Stomach smooth muscle (tissue), 2 donors: ENCODE measurements at regions not wholly inside any gene's neighbourhood (a gene's known extent, or its start where the extent isn't known, plus 50 kb on each side); places are given as distances from the start of the nearest gene placed in this dataset.

Experiments used
- H3K27ac ChIP-seq: one replicate; pipeline ENCODE4 v1.7.0; 2013; ENCODE audit warnings: mild to moderate bottlenecking, low read length, inconsistent platforms
- H3K27me3 ChIP-seq, 2 donors: one replicate each; pipeline ENCODE4 v1.7.0; 2013; ENCODE audit warnings: low read length in 2 of 2; ENCODE audit not compliant: insufficient read depth in 2 of 2, control insufficient read depth in 1 of 2
- H3K36me3 ChIP-seq, 2 donors: one replicate each; pipeline ENCODE4 v1.7.0; 2013; ENCODE audit warnings: low read length in 2 of 2; ENCODE audit not compliant: control insufficient read depth in 2 of 2, insufficient read depth in 2 of 2
- H3K4me1 ChIP-seq: one replicate; pipeline ENCODE4 v1.7.0; 2013; ENCODE audit warnings: low read length; ENCODE audit not compliant: control insufficient read depth, insufficient read depth
- H3K4me3 ChIP-seq, 2 donors: one replicate each; pipeline ENCODE4 v1.7.0; 2013; ENCODE audit warnings: low read length in 2 of 2
- H3K9ac ChIP-seq, 2 donors: one replicate each; pipeline ENCODE4 v1.7.0; 2013; ENCODE audit warnings: low read length in 2 of 2, mild to moderate bottlenecking in 1 of 2
- H3K9me3 ChIP-seq, 2 donors: one replicate each; pipeline ENCODE4 v1.7.0; 2013; ENCODE audit warnings: low read length in 2 of 2; ENCODE audit not compliant: control insufficient read depth in 2 of 2
- donor health status: healthy.
- donor health status: Pancreatic carcinoma.

DNA sequence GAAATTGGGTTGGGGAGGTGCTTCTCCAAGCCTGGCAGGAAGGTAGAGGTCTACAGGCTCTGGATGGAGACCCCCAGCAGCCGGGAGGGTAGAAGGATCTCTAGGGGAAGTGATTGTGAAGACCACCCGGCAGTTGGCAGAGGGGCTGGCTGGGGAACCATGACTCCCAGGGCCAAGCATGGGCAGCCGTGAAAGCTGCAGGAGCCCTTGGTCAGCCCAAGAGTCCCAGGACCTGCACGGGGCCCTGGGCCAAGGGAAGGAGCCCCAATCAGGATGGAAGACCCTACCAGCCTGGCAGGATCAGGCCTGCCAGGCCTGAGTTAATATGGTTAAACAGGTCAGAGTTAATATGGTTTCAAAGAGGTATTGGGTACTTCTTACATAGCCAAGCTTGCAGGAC lies 126.3 kb upstream of the NANOS1 start:
- Histone ChIP-seq H3K4me1 (no peaks in the 10 kb centered on the region), H3K27ac (no peak overlapping the region), H3K36me3 (no peaks in the 10 kb centered on the region), H3K9me3 (no peaks in the 10 kb centered on the region), H3K9ac (no peak overlapping the region), H3K27me3 (peaks cover 0 to 5% of the 10 kb centered on the region in 2 donors), H3K4me3 (no peak overlapping the region)

DNA sequence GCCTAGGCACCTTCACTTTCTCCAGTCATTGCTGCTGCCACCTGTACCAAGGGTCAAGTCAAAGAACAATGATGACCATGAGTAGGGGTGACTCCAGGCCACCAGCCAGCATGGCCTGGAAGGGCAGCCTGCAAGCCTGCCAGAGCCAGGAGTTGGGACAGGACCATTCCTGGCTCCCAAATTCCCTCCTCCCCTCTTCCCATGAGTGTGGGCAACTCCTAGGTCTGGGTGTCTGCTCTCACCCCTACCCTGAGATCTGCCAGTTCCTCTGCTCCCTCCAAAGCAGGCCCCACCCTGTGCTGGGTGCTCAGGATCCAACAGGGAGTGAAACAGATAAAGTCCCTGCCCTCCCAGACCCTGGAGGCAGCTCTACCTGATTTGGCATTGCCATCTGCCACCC lies 125.8 kb upstream of the NANOS1 start:
- H3K27ac ChIP-seq = no peak overlapping the region
- H3K4me1 ChIP-seq = no peaks in the 10 kb centered on the region
- H3K9ac ChIP-seq = no peak overlapping the region
- H3K4me3 ChIP-seq = no peak overlapping the region
- no peaks in the 10 kb centered on the region for H3K36me3 ChIP-seq
- H3K9me3 ChIP-seq = no peaks in the 10 kb centered on the region
- H3K27me3 ChIP-seq = peaks cover 0 to 5% of the 10 kb centered on the region in 2 donors

DNA sequence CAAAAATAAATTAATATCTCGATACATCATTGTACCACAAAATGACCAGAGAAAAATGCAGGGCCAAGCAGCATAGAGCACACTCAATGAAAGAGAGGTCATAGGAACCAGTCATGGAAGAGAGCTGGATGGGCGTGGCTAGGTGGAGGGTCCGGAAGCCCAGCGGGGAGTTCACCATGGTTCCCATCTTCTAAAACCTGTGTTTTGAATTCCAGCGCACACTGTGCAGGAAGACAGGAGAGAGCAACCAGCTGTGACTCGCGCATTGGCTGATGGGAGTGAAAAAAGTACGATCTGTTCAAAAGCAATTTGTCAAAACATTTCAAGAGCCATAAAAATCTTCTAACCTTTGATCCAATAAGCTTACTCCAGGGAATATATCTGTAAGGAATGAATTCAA lies 125.2 kb upstream of the NANOS1 start:
- H3K4me3 ChIP-seq = no peak overlapping the region
- H3K4me1 ChIP-seq = no peaks in the 10 kb centered on the region
- no peaks in the 10 kb centered on the region for H3K36me3 ChIP-seq
- no peak overlapping the region for H3K9ac ChIP-seq
- H3K9me3 ChIP-seq = no peaks in the 10 kb centered on the region
- H3K27ac ChIP-seq = no peak overlapping the region
- peaks cover 0 to 5% of the 10 kb centered on the region in 2 donors for H3K27me3 ChIP-seq

DNA sequence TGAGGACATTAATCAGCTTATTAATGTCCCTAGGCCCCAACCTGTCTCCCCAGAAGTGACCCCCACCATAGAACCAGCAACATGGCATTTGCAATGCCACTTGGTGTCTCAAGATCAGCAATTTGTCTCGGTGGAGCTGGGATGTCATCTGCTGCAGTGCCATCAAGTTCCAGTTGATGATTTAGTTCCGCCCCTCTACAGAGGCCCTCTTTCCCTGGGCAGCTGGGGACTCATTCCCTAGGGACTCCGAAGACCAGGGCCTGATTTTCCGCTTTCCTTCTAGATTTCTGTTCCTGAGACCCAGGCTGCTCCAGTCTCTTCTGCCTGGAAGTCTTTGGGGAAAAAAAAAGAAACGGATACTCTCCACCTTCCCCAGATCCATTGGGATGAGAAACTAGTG lies 122.5 kb upstream of the NANOS1 start:
- H3K27ac ChIP-seq = no peak overlapping the region
- H3K9ac ChIP-seq = no peak overlapping the region
- H3K4me1 ChIP-seq = no peaks in the 10 kb centered on the region
- H3K27me3 ChIP-seq = peaks cover 0 to 5% of the 10 kb centered on the region in 2 donors
- no peaks in the 10 kb centered on the region for H3K36me3 ChIP-seq
- no peak overlapping the region for H3K4me3 ChIP-seq
- H3K9me3 ChIP-seq = no peaks in the 10 kb centered on the region

DNA sequence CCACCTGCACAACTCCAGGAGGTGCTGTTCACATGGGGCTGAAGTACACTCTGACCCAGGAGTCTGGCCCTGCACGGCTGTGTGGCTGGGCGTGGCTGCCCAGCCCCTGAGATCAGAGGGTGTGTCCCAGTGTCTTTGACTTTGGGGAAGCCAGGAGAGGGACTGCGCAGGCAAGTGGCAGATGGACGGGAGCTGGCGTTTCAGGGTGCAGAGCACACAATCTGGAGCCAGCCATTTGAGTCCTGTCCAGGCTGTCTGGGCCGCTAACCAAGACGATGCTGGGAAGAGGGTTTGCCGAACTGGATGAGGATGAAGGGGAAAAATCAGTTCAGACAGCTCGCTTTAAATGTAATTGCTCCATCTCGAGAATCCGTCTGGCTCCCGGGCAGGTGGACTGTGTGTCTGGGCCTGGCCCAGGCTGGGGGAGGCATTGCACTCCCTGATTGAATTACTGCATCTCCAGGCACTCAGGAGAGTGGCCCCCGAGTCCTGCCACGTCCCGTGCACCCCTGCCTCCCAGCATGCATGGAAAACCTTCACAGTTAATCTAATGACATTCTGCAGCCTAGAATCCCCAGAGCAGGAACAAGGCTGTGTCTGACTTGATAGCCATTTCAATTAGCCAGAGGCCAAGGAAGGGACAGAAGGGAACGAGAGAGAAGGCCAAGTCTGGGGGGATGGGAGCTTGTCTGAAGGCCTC lies 120.8 kb upstream of the NANOS1 start:
- Histone ChIP-seq H3K9ac (no peak overlapping the region), H3K27me3 (peaks cover 0 to 2% of the 10 kb centered on the region in 2 donors), H3K27ac (no peak overlapping the region), H3K9me3 (no peaks in the 10 kb centered on the region), H3K4me3 (no peak overlapping the region), H3K4me1 (no peaks in the 10 kb centered on the region), H3K36me3 (no peaks in the 10 kb centered on the region)

DNA sequence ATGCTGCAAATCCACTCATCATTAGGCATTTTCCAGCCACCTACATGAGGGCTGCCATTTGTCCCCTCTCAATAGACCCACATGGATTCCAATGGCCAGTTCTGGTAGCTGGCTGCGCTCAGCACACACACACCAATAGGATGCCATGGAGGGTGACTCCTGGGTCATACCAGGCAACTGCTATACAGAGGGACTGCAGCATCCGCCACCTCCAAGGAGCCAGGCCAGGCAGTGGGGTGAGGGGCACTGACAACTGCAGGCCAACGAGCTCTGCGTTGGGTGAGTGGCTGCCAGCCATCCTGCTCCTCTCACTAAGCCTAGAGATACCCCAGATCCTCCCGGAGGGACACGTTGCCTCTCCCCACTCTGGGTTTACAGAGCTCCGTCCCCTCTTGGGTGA lies 118.8 kb upstream of the NANOS1 start:
- Histone ChIP-seq H3K27ac (no peak overlapping the region), H3K9me3 (no peaks in the 10 kb centered on the region), H3K27me3 (no peaks in the 10 kb centered on the region), H3K36me3 (no peaks in the 10 kb centered on the region), H3K4me1 (no peaks in the 10 kb centered on the region), H3K4me3 (no peak overlapping the region), H3K9ac (no peak overlapping the region)

DNA sequence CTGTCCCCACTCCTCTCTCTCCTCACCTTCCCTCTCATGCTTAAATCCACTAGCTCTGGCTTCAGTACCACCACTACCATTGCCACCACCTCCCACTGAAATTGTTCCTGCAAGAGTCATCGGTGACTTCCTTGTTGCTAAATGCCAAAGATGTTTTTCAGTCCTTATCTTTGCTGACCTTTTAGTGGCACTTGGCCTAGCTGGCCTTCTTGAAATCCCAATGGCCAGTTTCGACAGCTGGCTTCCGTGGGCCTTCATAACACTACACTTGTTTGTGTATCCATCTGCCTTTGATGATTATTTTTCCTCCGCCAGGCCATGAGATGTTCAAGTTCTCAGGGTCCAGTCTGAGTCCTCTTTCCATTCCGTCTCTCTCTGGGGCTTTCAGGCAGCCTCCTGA lies 118.2 kb upstream of the NANOS1 start:
- Histone ChIP-seq H3K36me3 (no peaks in the 10 kb centered on the region), H3K27ac (no peak overlapping the region), H3K27me3 (no peaks in the 10 kb centered on the region), H3K9me3 (no peaks in the 10 kb centered on the region), H3K9ac (no peak overlapping the region), H3K4me1 (no peaks in the 10 kb centered on the region), H3K4me3 (no peak overlapping the region)

DNA sequence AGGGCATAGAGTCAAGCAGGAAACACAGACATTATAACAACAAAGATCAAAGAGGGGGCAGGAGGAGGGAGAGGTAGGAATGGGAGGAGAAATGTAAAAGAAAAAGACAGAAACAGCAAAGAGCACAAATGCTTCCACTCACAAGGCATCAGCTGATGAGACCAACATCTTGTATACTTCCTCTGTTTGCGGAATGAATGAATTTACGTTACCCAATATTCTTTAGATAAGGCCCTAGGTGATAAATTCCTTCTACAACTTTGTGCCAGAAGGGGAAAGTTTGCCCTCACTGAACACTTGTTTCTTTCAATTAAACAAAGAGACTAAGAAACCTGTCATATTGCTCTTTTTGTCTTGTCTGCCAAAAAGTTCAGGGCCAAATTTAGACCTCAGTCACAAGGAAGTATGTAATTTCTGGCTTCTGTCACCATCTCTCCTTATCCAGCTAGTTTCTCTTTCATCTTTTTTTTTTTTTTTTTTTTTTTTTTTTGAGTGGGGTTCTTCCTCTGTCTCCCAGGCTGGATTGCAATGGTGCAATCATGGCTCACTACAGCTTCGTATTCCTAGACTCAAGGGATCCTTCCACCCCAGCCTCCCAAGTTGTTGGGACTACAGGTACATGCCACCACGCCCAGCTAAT lies 116.4 kb upstream of the NANOS1 start:
- Histone ChIP-seq H3K27ac (no peak overlapping the region), H3K9ac (no peak overlapping the region), H3K36me3 (no peaks in the 10 kb centered on the region), H3K4me1 (no peaks in the 10 kb centered on the region), H3K4me3 (no peak overlapping the region), H3K9me3 (no peaks in the 10 kb centered on the region), H3K27me3 (no peaks in the 10 kb centered on the region)

DNA sequence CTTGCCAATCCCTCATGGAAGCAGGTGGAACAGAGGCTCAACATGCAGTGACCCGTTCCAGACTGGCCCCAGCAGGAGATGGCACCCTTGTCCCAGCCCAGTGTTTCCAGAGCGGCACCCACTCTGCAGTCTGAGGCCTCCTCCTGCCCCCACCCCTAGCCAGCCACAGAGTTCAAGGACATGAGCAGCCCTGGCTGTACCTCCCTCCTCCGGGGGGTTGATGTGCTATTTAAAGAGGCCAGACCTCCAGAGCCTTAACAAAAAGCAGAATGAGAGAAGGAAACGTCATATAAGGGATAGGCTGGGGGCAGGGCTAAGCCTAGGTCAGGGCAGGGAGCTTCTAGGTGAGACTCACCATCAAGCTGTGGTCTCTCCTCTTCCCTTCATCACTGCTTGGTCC lies 115.7 kb upstream of the NANOS1 start:
- Histone ChIP-seq H3K4me3 (no peak overlapping the region), H3K9ac (no peak overlapping the region), H3K27ac (no peak overlapping the region), H3K9me3 (no peaks in the 10 kb centered on the region), H3K4me1 (no peaks in the 10 kb centered on the region), H3K36me3 (no peaks in the 10 kb centered on the region), H3K27me3 (no peaks in the 10 kb centered on the region)

DNA sequence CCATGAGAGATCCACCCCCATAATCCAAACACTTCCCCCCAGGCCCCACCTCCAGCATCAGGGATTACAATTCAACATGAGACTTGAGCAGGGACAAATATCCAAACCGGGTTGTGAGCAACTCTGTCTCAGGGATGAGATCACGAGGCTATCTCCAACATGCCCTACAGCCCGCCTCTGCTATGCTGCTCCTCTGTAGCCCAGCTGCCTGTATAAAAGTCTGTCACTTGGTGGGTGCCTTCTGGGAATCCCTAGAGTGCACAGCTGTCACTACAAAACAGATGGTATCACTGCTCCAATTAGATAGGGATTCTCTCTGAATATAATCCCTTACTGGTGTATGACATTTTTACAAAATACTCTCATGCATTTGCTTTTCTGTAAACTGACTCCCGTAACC lies 114.9 kb upstream of the NANOS1 start:
- H3K9me3 ChIP-seq = no peaks in the 10 kb centered on the region
- no peaks in the 10 kb centered on the region for H3K4me1 ChIP-seq
- H3K4me3 ChIP-seq = no peak overlapping the region
- no peaks in the 10 kb centered on the region for H3K27me3 ChIP-seq
- H3K27ac ChIP-seq = no peak overlapping the region
- no peak overlapping the region for H3K9ac ChIP-seq
- no peaks in the 10 kb centered on the region for H3K36me3 ChIP-seq

DNA sequence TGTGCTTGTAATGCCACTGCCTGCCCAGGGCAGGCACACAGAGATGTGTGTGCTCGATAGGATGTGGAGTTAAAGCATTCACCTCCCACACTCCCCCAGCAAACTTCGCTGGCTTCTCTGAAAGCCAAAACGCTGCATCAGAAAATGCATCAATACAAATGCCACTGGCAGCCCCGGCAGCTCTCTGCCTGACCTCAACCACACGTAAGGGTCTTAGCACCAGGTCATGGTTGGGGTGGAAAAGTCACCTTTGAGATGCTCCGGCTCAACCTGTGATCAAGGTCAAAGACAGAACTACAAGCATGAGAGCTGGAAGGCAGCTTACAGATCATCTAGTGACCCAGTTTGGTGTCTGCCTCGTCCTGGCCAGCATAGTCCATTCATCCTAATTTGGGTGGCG lies 114.4 kb upstream of the NANOS1 start:
- Histone ChIP-seq H3K27ac (no peak overlapping the region), H3K9ac (no peak overlapping the region), H3K36me3 (no peaks in the 10 kb centered on the region), H3K9me3 (no peaks in the 10 kb centered on the region), H3K27me3 (no peaks in the 10 kb centered on the region), H3K4me3 (no peak overlapping the region), H3K4me1 (no peaks in the 10 kb centered on the region)
